LNCAP (cell line): ENCODE measurements at regions not wholly inside any gene's neighbourhood (a gene's known extent, or its start where the extent isn't known, plus 50 kb on each side); places are given as distances from the start of the nearest gene placed in this dataset.

Experiments
- TF ChIP-seq, protein P1 (sequence below): fragments of 450-650 bp; IDR thresholded peaks from 2 replicates; pipeline ENCODE4 v1.5.1; 2017; ENCODE audit warnings: mild to moderate bottlenecking

DNA sequence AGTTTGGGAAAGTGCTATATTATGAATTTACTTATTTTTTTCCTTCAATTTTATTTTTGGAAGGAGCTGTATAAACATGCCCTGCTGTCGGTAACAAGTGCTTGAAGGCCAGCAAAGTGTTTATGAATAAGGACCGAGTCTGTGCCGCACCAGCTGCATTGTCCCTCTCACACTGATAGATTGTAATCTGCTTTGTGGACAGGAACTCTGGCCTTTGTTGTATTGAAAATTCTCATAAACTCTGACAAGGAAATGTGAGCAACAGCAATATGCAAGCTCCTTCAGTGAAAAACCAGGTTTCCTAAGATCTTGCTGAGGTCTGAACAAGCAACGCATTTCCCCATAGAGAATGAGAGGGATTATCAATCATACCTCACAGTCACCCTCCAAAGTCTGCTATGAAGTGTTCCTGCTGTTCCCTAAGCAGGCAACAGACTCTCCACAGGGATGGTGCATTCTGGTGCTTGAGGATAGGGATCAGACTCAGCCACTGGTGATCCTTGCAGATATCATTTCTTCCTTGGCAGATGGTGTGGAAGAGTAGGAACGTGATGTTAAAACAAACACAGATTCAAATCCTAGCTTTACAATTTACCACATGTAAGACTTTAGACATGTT lies 109.6 kb downstream of the KCNJ2 start:
- TF ChIP-seq, protein P1, sequence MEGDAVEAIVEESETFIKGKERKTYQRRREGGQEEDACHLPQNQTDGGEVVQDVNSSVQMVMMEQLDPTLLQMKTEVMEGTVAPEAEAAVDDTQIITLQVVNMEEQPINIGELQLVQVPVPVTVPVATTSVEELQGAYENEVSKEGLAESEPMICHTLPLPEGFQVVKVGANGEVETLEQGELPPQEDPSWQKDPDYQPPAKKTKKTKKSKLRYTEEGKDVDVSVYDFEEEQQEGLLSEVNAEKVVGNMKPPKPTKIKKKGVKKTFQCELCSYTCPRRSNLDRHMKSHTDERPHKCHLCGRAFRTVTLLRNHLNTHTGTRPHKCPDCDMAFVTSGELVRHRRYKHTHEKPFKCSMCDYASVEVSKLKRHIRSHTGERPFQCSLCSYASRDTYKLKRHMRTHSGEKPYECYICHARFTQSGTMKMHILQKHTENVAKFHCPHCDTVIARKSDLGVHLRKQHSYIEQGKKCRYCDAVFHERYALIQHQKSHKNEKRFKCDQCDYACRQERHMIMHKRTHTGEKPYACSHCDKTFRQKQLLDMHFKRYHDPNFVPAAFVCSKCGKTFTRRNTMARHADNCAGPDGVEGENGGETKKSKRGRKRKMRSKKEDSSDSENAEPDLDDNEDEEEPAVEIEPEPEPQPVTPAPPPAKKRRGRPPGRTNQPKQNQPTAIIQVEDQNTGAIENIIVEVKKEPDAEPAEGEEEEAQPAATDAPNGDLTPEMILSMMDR = no peak

GRCh38 chr17:70286391-70286790 lies 117.1 kb downstream of the KCNJ2 start:
- TF ChIP-seq, protein P1 = no peak

DNA sequence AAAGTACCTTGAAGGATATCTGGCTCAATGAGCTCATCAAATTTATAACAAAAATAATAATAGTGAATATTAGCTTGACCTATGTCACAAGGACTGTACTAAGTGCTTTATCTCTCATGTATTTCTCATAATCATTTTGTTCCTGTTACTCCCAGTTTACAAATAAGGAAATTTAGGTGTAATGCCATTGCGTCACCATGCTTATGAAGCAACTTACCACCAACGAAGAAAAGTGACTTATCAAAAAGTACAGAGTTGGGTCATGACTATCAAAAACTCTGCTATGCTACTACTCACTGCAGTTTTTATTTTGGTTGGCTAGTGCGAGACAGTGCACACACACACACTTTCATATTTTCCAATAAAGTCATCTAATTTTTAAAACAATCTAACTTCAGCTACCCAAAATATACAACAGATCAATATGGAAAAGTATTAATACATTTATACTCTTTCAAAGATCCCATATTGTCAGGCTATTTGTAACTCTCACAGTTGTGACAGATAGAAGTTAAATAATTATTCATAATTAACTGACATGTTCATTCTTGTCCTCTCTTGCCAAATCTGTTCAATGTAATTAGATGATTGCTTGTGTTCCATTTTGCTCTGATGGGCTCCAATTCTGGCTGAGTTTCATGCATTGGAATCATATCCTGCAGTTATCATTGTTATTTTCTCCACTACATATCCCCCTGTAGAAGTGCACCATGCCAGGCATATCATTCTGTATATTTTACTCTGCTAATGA lies 119.4 kb downstream of the KCNJ2 start:
- TF ChIP-seq, protein P1 = no peak

DNA sequence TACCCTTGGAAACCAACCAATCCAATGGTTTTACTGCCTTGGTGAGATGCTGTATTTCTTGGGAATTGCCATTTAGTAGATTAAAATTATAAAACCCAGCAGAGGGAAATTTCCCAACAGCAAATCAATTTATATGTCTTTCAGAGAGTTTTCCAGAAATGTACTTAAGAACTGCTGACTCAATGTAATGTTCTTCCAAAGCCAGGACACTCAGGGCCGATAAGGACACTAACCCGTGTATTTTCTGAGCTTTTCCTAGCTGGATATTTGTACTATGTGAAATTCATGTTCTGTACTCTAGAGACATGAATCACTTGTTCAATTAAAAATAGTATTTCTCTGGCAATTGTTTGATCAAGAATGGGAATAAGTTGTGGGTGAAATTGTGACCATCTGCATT lies 121.4 kb downstream of the KCNJ2 start:
- TF ChIP-seq, protein P1 = no peak

GRCh38 chr17:70292366-70292765 lies 123.0 kb downstream of the KCNJ2 start:
- TF ChIP-seq, protein P1 = no peak

DNA sequence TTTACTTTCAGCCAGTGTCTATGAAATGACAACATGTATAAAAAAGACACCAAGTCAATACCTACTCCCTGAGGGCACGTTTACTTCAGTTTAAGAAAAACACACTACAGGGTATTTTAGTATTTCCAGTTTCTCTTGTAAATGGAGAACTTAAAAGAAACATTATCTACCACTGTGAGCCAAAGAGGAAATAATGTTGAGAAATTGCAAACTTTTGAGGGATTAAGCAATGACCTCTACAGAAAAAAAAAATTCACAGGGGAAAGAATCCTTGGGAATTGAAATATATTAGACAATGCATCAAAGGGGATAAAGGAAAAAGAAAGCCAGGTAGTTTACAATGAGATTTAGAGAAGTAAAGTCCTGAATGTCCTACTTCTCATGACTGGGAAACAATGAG lies 126.0 kb downstream of the KCNJ2 start:
- TF ChIP-seq, protein P1 = no peak

DNA sequence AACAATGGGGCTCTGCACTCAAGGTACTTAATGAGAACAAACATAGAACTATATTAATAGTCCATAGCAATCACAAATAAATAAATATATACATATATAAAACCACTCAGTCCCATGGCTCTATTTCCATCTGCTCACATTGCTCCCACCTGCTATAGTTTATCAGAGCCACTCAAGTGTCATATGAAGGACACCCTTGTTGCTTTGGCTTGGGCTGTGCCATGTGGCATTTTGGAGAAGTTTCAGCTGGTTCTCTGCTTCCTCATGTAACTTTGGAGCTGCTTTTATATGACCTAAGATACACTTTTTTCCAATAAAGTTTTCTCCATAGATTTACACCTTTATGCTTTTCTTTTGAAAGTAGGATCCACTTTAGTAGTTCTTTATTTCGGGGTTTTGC lies 126.4 kb downstream of the KCNJ2 start:
- TF ChIP-seq, protein P1 = no peak
